ENCODE measurements at regions not wholly inside any gene's neighbourhood (a gene's known extent, or its start where the extent isn't known, plus 50 kb on each side); places are given as distances from the start of the nearest gene placed in this dataset.

DNA sequence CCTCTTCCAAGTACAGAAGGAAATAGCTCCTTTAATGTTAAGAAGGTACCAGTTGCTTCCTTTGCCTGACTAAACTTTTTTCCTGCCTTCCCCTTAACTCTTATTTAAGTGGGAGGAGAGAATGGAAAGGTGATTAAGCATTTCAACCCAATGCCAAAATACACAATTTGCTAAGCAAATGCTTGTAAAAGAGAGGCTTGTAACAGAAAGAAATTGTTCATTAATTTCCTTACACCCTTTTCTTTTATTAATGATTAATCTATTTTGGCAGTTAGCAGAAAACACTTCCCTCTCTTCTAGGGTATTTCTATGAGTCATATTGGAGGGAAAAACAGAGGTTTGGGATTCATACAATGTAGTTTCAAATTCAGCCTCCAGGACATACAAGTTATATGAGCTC lies 427.6 kb upstream of the FAT3 start:
- TF ChIP-seq POLR2AphosphoS5 (IDR thresholded peaks at IDR 0.05; ENCODE audit: low read depth, low read length) (no peak), TAF1 (IDR thresholded peaks at IDR 0.05; ENCODE audit: borderline replicate concordance, insufficient read depth, low read length) (no peak), FOXP2 (optimal IDR thresholded peaks at IDR 0.05; ENCODE audit: borderline replicate concordance, extremely low read depth, extremely low read length, insufficient read depth) (no peak), SIN3A (IDR thresholded peaks at IDR 0.05; ENCODE audit: borderline replicate concordance, insufficient read depth, low read length) (no peak)
- TF ChIP-seq, protein P1, sequence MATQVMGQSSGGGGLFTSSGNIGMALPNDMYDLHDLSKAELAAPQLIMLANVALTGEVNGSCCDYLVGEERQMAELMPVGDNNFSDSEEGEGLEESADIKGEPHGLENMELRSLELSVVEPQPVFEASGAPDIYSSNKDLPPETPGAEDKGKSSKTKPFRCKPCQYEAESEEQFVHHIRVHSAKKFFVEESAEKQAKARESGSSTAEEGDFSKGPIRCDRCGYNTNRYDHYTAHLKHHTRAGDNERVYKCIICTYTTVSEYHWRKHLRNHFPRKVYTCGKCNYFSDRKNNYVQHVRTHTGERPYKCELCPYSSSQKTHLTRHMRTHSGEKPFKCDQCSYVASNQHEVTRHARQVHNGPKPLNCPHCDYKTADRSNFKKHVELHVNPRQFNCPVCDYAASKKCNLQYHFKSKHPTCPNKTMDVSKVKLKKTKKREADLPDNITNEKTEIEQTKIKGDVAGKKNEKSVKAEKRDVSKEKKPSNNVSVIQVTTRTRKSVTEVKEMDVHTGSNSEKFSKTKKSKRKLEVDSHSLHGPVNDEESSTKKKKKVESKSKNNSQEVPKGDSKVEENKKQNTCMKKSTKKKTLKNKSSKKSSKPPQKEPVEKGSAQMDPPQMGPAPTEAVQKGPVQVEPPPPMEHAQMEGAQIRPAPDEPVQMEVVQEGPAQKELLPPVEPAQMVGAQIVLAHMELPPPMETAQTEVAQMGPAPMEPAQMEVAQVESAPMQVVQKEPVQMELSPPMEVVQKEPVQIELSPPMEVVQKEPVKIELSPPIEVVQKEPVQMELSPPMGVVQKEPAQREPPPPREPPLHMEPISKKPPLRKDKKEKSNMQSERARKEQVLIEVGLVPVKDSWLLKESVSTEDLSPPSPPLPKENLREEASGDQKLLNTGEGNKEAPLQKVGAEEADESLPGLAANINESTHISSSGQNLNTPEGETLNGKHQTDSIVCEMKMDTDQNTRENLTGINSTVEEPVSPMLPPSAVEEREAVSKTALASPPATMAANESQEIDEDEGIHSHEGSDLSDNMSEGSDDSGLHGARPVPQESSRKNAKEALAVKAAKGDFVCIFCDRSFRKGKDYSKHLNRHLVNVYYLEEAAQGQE (IDR thresholded peaks at IDR 0.05; ENCODE audit: insufficient read depth in 1 of 2, low read depth in 2 of 2, low read length in 2 of 2): no peak
